Suprapubic skin (tissue), 4 donors: ENCODE measurements at regions not wholly inside any gene's neighbourhood (a gene's known extent, or its start where the extent isn't known, plus 50 kb on each side); places are given as distances from the start of the nearest gene placed in this dataset.

Experiments used
- CTCF ChIP-seq, 2 donors: fragments of 200-600 bp in 1 of 2; fragments of 450-650 bp in 1 of 2; sonication (generic) in 1 of 2; IDR thresholded peaks; one replicate each; pipeline ENCODE4 v1.5.1; 2016 to 2019; ENCODE audit warnings: antibody characterized with exemption in 2 of 2, mild to moderate bottlenecking in 1 of 2, moderate library complexity in 1 of 2
- EP300 ChIP-seq: sonication (generic); formaldehyde crosslinking; IDR thresholded peaks from one replicate; pipeline ENCODE4 v1.6.1; 2017; ENCODE audit warnings: antibody characterized with exemption
- POLR2A ChIP-seq, 2 donors: fragments of 450-650 bp; IDR thresholded peaks; one replicate each; pipeline ENCODE4 v1.6.1; 2017; ENCODE audit warnings: antibody characterized with exemption in 2 of 2, mild to moderate bottlenecking in 2 of 2, moderate library complexity in 2 of 2
- POLR2AphosphoS5 ChIP-seq, 3 donors: sonication (generic); formaldehyde crosslinking; IDR thresholded peaks; one replicate each; pipeline ENCODE4 v1.6.1; 2017; ENCODE audit warnings: antibody characterized with exemption in 3 of 3

- TF ChIP-seq EP300 (no peak), CTCF (IDR thresholded peaks at IDR 0.05) (no peak), POLR2A (IDR thresholded peaks at IDR 0.05) (no peak), POLR2AphosphoS5 (IDR thresholded peaks at IDR 0.05) (no peak)
These were observed 165.6 kb downstream of the ZFP64 start for GRCh38 chr20:52025938-52026337.
